Thymus (tissue), 11 donors: ENCODE measurements at regions not wholly inside any gene's neighbourhood (a gene's known extent, or its start where the extent isn't known, plus 50 kb on each side); places are given as distances from the start of the nearest gene placed in this dataset.
A peak's percentile ranks its signal among the peaks of the same experiment; 100 is the strongest.

Experiments
- DNase-seq, 9 donors: peaks; one replicate each; pipeline ENCODE4 v3.0.0-alpha.2; 2013; ENCODE audit warnings: low spot score in 9 of 9, low read depth in 6 of 9, missing footprints in 1 of 9
- H3K27ac ChIP-seq, 2 donors: one replicate each; pipeline ENCODE4 v1.5.1; 2013; ENCODE audit warnings: control low read depth in 1 of 2, low read depth in 1 of 2, low read length in 1 of 2, mild to moderate bottlenecking in 1 of 2, moderate library complexity in 1 of 2
- H3K27me3 ChIP-seq, 2 donors: one replicate each; pipeline ENCODE4 v1.5.1; 2013; ENCODE audit warnings: low read length in 1 of 2; ENCODE audit not compliant: control insufficient read depth in 2 of 2, insufficient read depth in 1 of 2
- H3K36me3 ChIP-seq, 2 donors: one replicate each; pipeline ENCODE4 v1.5.1; 2013; ENCODE audit warnings: low read length in 1 of 2, mild to moderate bottlenecking in 1 of 2, moderate library complexity in 1 of 2; ENCODE audit not compliant: control insufficient read depth in 2 of 2, insufficient read depth in 2 of 2
- H3K4me1 ChIP-seq, 2 donors: one replicate each; pipeline ENCODE4 v1.5.1; 2013; ENCODE audit warnings: low read length in 2 of 2; ENCODE audit not compliant: control insufficient read depth in 2 of 2, insufficient read depth in 2 of 2
- H3K4me3 ChIP-seq, 2 donors: one replicate each; pipeline ENCODE4 v1.5.1; 2013; ENCODE audit warnings: low read length in 2 of 2, control low read depth in 1 of 2, mild to moderate bottlenecking in 1 of 2
- H3K9me3 ChIP-seq, 2 donors: one replicate each; pipeline ENCODE4 v1.5.1; 2013; ENCODE audit warnings: low read length in 1 of 2, mild to moderate bottlenecking in 1 of 2; ENCODE audit not compliant: control insufficient read depth in 2 of 2, insufficient read depth in 1 of 2
- WGBS: extraction: QIAGEN DNeasy Blood & Tissue Kit; methylation state at CpG from one replicate; pipeline ENCODE4 v1.1.7; 2013; 5-methylcytosine and 5-hydroxymethylcytosine counted together
- donor health status: healthy.

GRCh38 chr2:41040782-41041520 lies 589.1 kb upstream of the SLC8A1 start:
- H3K27ac ChIP-seq = no peak overlapping the region
- H3K4me1 ChIP-seq = no peaks in the 10 kb centered on the region
- DNase-seq = no peak
- no peaks in the 10 kb centered on the region for H3K9me3 ChIP-seq
- H3K36me3 ChIP-seq = no peaks in the 10 kb centered on the region
- 94% methylated on average over 6 of the region's 6 CpGs for WGBS
- no peaks in the 10 kb centered on the region for H3K27me3 ChIP-seq
- no peak overlapping the region for H3K4me3 ChIP-seq

GRCh38 chr2:41042343-41042742 lies 590.5 kb upstream of the SLC8A1 start:
- DNase-seq = no peak
- no peak overlapping the region for H3K4me3 ChIP-seq
- H3K9me3 ChIP-seq = no peaks in the 10 kb centered on the region

GRCh38 chr2:41061356-41061755 lies 609.5 kb upstream of the SLC8A1 start:
- H3K36me3 ChIP-seq = no peaks in the 10 kb centered on the region
- H3K27ac ChIP-seq = no peak overlapping the region
- no peaks in the 10 kb centered on the region for H3K9me3 ChIP-seq
- H3K4me1 ChIP-seq = no peaks in the 10 kb centered on the region
- H3K27me3 ChIP-seq = no peaks in the 10 kb centered on the region
- no peak overlapping the region for H3K4me3 ChIP-seq
- peak in 1 of 9 donors; percentile 4 for DNase-seq

More at GRCh38 chr2:41042343-41042742, 590.5 kb upstream of the SLC8A1 start:
- Histone ChIP-seq H3K27me3 (no peaks in the 10 kb centered on the region), H3K36me3 (no peaks in the 10 kb centered on the region), H3K4me1 (no peaks in the 10 kb centered on the region), H3K27ac (no peak overlapping the region)

- Histone ChIP-seq H3K4me1 (no peaks in the 10 kb centered on the region), H3K27ac (no peak overlapping the region), H3K9me3 (no peaks in the 10 kb centered on the region), H3K27me3 (no peaks in the 10 kb centered on the region), H3K4me3 (no peak overlapping the region), H3K36me3 (no peaks in the 10 kb centered on the region)
- WGBS = 97% methylated on average over 1 of the region's 1 CpG
- DNase-seq = no peak
These were observed 610.4 kb upstream of the SLC8A1 start for GRCh38 chr2:41062336-41062735.

- Histone ChIP-seq H3K27ac (no peak overlapping the region), H3K9me3 (no peaks in the 10 kb centered on the region), H3K4me3 (no peak overlapping the region), H3K4me1 (no peaks in the 10 kb centered on the region), H3K36me3 (no peaks in the 10 kb centered on the region), H3K27me3 (no peaks in the 10 kb centered on the region)
- 93% methylated on average over 2 of the region's 2 CpGs for whole genome bisulfite sequencing
- DNase-seq = no peak
These were observed 614.3 kb upstream of the SLC8A1 start for GRCh38 chr2:41066168-41066567.

GRCh38 chr2:41068740-41069139 lies 616.9 kb upstream of the SLC8A1 start:
- H3K4me1 ChIP-seq = no peaks in the 10 kb centered on the region
- H3K36me3 ChIP-seq = no peaks in the 10 kb centered on the region
- no peak for DNase-seq
- no peaks in the 10 kb centered on the region for H3K27me3 ChIP-seq
- no peaks in the 10 kb centered on the region for H3K9me3 ChIP-seq
- no peak overlapping the region for H3K4me3 ChIP-seq
- no peak overlapping the region for H3K27ac ChIP-seq
- WGBS = 95% methylated on average over 3 of the region's 3 CpGs

GRCh38 chr2:41078341-41078740 lies 626.5 kb upstream of the SLC8A1 start:
- Histone ChIP-seq H3K4me1 (no peaks in the 10 kb centered on the region), H3K36me3 (no peaks in the 10 kb centered on the region), H3K27me3 (no peaks in the 10 kb centered on the region), H3K4me3 (no peak overlapping the region), H3K27ac (no peak overlapping the region), H3K9me3 (no peaks in the 10 kb centered on the region)
- no peak for DNase-seq
- 99% methylated on average over 1 of the region's 1 CpG for WGBS

- Histone ChIP-seq H3K27me3 (no peaks in the 10 kb centered on the region), H3K9me3 (no peaks in the 10 kb centered on the region), H3K36me3 (no peaks in the 10 kb centered on the region), H3K27ac (no peak overlapping the region), H3K4me3 (no peak overlapping the region), H3K4me1 (no peaks in the 10 kb centered on the region)
- WGBS = 87% methylated on average over 1 of the region's 1 CpG
- DNase-seq = no peak
These were observed 627.1 kb upstream of the SLC8A1 start for GRCh38 chr2:41079011-41079410.

- no peaks in the 10 kb centered on the region for H3K27me3 ChIP-seq
- no peaks in the 10 kb centered on the region for H3K4me1 ChIP-seq
- H3K27ac ChIP-seq = no peak overlapping the region
- no peaks in the 10 kb centered on the region for H3K36me3 ChIP-seq
- no peaks in the 10 kb centered on the region for H3K9me3 ChIP-seq
- no peak for DNase-seq
- WGBS = 99% methylated on average over 3 of the region's 3 CpGs
- no peak overlapping the region for H3K4me3 ChIP-seq
These were observed 632.4 kb upstream of the SLC8A1 start for GRCh38 chr2:41084321-41084720.
